ENCODE measurements at regions not wholly inside any gene's neighbourhood (a gene's known extent, or its start where the extent isn't known, plus 50 kb on each side); places are given as distances from the start of the nearest gene placed in this dataset.

DNA sequence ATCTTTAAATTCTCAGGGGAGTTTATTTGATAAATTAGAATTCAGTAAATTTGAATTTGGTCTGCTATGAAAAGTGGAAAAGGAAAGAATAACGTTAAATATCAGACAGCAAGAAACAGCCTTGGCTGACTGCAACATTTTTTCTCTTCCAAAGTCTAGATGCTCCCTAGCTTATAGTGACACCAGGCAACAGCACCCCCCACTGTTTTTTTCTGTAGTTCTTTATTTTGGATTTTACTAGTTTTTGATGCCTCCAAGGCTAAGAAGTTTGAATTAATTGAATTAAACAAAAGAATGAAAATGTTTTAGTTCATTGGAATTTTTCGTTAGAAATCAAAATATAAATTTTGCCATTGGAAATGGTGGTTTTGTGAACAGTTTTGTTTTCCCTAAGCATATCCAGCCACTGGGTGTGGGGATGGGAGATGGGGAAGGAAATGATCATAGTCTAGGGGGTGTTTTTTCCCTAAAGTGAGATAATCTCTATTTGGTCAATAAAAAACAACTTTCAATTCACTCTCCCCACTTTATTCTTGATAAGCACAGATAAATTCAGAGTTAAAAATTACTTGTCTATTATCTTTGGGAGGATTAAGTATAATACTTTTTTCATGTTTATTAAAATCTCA lies 199.3 kb upstream of the CD180 start:
- TF ChIP-seq Cebpa-rat (IDR thresholded peaks at IDR 0.05): no peak
- H3K9me3 ChIP-seq: no peaks in the 10 kb centered on the region
- no peaks in the 10 kb centered on the region for H3K27me3 ChIP-seq
- no peaks in the 10 kb centered on the region for H3K36me3 ChIP-seq
- no peak overlapping the region for H3K4me2 ChIP-seq
- no peaks in the 10 kb centered on the region for H3K4me1 ChIP-seq
- no peak overlapping the region for H3K4me3 ChIP-seq
- H4K20me1 ChIP-seq: no peaks in the 10 kb centered on the region
- no peak overlapping the region for H3K9ac ChIP-seq
- H3K27ac ChIP-seq: no peak overlapping the region

- Histone ChIP-seq H3K4me3 (no peak overlapping the region), H3K4me2 (no peak overlapping the region), H3K36me3 (no peaks in the 10 kb centered on the region), H4K20me1 (no peaks in the 10 kb centered on the region), H3K27ac (no peak overlapping the region), H3K4me1 (no peaks in the 10 kb centered on the region), H3K9me3 (no peaks in the 10 kb centered on the region), H3K9ac (no peak overlapping the region), H3K27me3 (no peaks in the 10 kb centered on the region)
- TF ChIP-seq Cebpa-rat (IDR thresholded peaks at IDR 0.05): no peak
These were observed 196.6 kb upstream of the CD180 start for GRCh38 chr5:67393211-67393610.

DNA sequence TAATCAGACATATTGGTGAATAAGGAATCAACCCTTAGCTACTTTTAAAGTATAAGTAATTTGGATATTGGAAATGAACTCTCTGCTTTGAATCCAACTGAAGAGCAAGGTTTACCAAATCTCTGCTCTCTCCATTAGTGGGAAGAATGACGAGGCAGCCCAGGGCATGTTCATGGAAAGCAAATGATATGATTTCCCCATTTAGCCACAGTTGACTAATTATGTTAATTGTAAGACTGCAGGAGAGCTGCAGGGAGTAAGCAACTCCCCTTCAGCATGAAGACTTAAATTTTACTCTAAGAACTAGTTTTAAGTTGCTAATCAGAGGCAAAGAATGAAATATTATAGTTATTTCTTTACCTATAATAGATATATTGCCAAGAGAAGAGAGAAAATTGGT lies 194.3 kb upstream of the CD180 start:
- H3K4me2 ChIP-seq: no peak overlapping the region
- H3K4me1 ChIP-seq: no peaks in the 10 kb centered on the region
- H4K20me1 ChIP-seq: no peaks in the 10 kb centered on the region
- H3K9ac ChIP-seq: no peak overlapping the region
- H3K36me3 ChIP-seq: no peaks in the 10 kb centered on the region
- H3K27ac ChIP-seq: no peak overlapping the region
- no peaks in the 10 kb centered on the region for H3K9me3 ChIP-seq
- no peak for TF ChIP-seq Cebpa-rat (IDR thresholded peaks at IDR 0.05)
- H3K27me3 ChIP-seq: no peaks in the 10 kb centered on the region
- no peak overlapping the region for H3K4me3 ChIP-seq

GRCh38 chr5:67383451-67383850 lies 186.9 kb upstream of the CD180 start:
- Histone ChIP-seq H3K9ac (no peak overlapping the region), H3K4me2 (no peak overlapping the region), H3K4me3 (no peak overlapping the region), H4K20me1 (no peaks in the 10 kb centered on the region), H3K4me1 (no peaks in the 10 kb centered on the region), H3K27ac (no peak overlapping the region), H3K9me3 (no peaks in the 10 kb centered on the region), H3K27me3 (no peaks in the 10 kb centered on the region), H3K36me3 (no peaks in the 10 kb centered on the region)
- TF ChIP-seq Cebpa-rat (IDR thresholded peaks at IDR 0.05): no peak

- no peaks in the 10 kb centered on the region for H4K20me1 ChIP-seq
- H3K4me3 ChIP-seq: no peak overlapping the region
- H3K9me3 ChIP-seq: no peaks in the 10 kb centered on the region
- H3K9ac ChIP-seq: no peak overlapping the region
- H3K4me1 ChIP-seq: no peaks in the 10 kb centered on the region
- H3K27me3 ChIP-seq: no peaks in the 10 kb centered on the region
- no peak overlapping the region for H3K4me2 ChIP-seq
- no peak for TF ChIP-seq Cebpa-rat (IDR thresholded peaks at IDR 0.05)
- H3K36me3 ChIP-seq: no peaks in the 10 kb centered on the region
- H3K27ac ChIP-seq: no peak overlapping the region
These were observed 184.8 kb upstream of the CD180 start for GRCh38 chr5:67381236-67381880.

- H3K4me3 ChIP-seq: no peak overlapping the region
- no peaks in the 10 kb centered on the region for H3K36me3 ChIP-seq
- H3K9me3 ChIP-seq: no peaks in the 10 kb centered on the region
- no peaks in the 10 kb centered on the region for H3K27me3 ChIP-seq
- H3K9ac ChIP-seq: no peak overlapping the region
- no peak overlapping the region for H3K4me2 ChIP-seq
- no peaks in the 10 kb centered on the region for H4K20me1 ChIP-seq
- no peak for TF ChIP-seq Cebpa-rat (IDR thresholded peaks at IDR 0.05)
- no peaks in the 10 kb centered on the region for H3K4me1 ChIP-seq
- H3K27ac ChIP-seq: no peak overlapping the region
These were observed 183.8 kb upstream of the CD180 start for GRCh38 chr5:67380431-67380830.

DNA sequence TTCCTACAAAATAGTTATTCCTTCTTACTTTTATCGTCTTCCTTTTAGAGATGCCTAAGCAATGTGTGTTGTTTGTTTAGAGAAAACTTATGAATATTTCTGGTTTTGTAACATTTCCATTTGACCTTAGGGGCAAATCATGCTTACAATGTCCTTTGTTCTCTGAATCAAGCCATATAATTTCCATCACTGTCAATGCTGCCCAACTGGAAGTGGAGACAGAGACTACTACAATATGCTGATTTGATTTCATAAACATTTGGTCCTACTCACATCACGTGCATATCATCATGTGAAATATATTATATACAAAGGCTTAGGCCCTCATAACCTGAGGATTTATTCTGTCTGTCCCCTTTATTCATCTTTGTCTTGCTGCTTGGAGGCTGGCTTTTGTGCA lies 183.2 kb upstream of the CD180 start:
- Histone ChIP-seq H3K4me3 (no peak overlapping the region), H3K27me3 (no peaks in the 10 kb centered on the region), H3K4me1 (no peaks in the 10 kb centered on the region), H3K36me3 (no peaks in the 10 kb centered on the region), H4K20me1 (no peaks in the 10 kb centered on the region), H3K9me3 (no peaks in the 10 kb centered on the region), H3K27ac (no peak overlapping the region), H3K4me2 (no peak overlapping the region), H3K9ac (no peak overlapping the region)
- TF ChIP-seq Cebpa-rat (IDR thresholded peaks at IDR 0.05): no peak

GRCh38 chr5:67378256-67378655 lies 181.7 kb upstream of the CD180 start:
- no peak overlapping the region for H3K27ac ChIP-seq
- no peaks in the 10 kb centered on the region for H3K4me1 ChIP-seq
- no peak overlapping the region for H3K4me2 ChIP-seq
- H3K36me3 ChIP-seq: no peaks in the 10 kb centered on the region
- no peaks in the 10 kb centered on the region for H3K27me3 ChIP-seq
- no peak overlapping the region for H3K4me3 ChIP-seq
- no peaks in the 10 kb centered on the region for H4K20me1 ChIP-seq
- H3K9ac ChIP-seq: no peak overlapping the region
- no peak for TF ChIP-seq Cebpa-rat (IDR thresholded peaks at IDR 0.05)
- no peaks in the 10 kb centered on the region for H3K9me3 ChIP-seq

DNA sequence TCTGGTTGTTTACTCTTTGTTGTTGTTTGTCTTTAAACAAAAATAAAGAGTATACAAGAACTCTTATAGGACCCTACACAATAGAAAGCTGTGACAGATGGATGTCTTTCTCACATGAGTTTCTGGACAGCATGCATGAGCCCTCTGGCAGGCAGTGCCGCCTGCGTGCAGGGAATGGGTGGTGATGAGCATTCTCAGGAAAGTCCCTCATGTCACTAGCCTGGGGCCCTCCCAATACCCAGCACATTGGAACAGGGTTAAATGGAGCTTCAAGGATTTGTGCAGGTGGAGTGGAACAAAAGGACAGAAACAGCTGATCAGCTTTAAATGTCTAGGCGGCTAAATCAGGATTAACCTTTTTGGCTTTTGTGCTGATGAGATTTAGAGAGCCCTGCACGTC lies 181.0 kb upstream of the CD180 start:
- Histone ChIP-seq H3K9me3 (no peaks in the 10 kb centered on the region), H3K4me3 (no peak overlapping the region), H3K36me3 (no peaks in the 10 kb centered on the region), H3K27me3 (no peaks in the 10 kb centered on the region), H3K4me2 (no peak overlapping the region), H3K27ac (no peak overlapping the region), H4K20me1 (no peaks in the 10 kb centered on the region), H3K4me1 (no peaks in the 10 kb centered on the region), H3K9ac (no peak overlapping the region)
- TF ChIP-seq Cebpa-rat (IDR thresholded peaks at IDR 0.05): no peak

DNA sequence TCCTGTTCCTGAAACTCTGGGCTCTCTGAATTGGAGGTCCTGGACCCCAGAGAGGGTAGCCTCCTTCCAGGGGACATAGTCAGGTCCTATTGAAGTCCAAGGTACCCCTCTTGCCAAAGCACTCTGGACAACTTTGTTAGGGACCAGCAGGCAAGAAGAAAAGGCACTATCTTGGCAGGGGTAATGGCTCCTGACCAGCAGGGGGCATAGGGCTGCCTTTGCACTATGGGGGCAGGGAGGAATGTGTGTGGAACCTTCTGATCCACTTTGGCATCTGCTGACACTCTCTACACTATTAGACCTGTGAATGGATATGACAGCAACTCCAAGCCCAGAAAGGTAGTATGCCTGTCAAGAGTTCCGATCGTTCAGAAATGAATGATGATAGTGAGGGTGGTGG lies 179.0 kb upstream of the CD180 start:
- Histone ChIP-seq H3K4me2 (no peak overlapping the region), H3K9ac (no peak overlapping the region), H4K20me1 (no peaks in the 10 kb centered on the region), H3K36me3 (no peaks in the 10 kb centered on the region), H3K27me3 (no peaks in the 10 kb centered on the region), H3K27ac (no peak overlapping the region), H3K4me3 (no peak overlapping the region), H3K4me1 (no peaks in the 10 kb centered on the region), H3K9me3 (no peaks in the 10 kb centered on the region)
- no peak for TF ChIP-seq Cebpa-rat (IDR thresholded peaks at IDR 0.05)

DNA sequence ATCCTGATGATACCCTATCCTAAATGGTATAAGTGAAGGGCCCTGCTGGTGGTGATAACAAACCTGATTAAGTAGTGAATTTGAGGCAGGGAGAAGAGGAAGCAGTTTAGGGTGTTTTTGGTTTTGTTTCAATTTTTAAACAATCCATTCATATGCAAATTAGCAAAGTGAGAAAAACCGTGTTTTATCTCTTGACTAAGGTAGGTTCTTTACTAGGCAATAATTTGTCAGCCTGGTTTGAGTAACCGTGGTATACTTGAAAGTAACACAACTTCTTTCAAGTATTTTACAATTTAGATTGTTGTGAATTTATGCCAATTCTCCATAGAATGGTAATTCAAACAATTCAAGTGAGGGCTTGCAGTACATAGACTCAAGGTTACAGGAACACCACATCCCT lies 177.8 kb upstream of the CD180 start:
- H3K27me3 ChIP-seq: no peaks in the 10 kb centered on the region
- H3K4me1 ChIP-seq: no peaks in the 10 kb centered on the region
- H3K27ac ChIP-seq: no peak overlapping the region
- no peak overlapping the region for H3K4me2 ChIP-seq
- no peaks in the 10 kb centered on the region for H3K36me3 ChIP-seq
- H3K4me3 ChIP-seq: no peak overlapping the region
- no peaks in the 10 kb centered on the region for H3K9me3 ChIP-seq
- no peaks in the 10 kb centered on the region for H4K20me1 ChIP-seq
- H3K9ac ChIP-seq: no peak overlapping the region
- no peak for TF ChIP-seq Cebpa-rat (IDR thresholded peaks at IDR 0.05)

Data from BLaER1 (cell line).